ENCODE measurements at regions not wholly inside any gene's neighbourhood (a gene's known extent, or its start where the extent isn't known, plus 50 kb on each side); places are given as distances from the start of the nearest gene placed in this dataset.
"Not testable (repeated sequence)": the region's sequence is repeated elsewhere in the genome, so short reads cannot be mapped to it uniquely, and the experiment has no call there.

DNA sequence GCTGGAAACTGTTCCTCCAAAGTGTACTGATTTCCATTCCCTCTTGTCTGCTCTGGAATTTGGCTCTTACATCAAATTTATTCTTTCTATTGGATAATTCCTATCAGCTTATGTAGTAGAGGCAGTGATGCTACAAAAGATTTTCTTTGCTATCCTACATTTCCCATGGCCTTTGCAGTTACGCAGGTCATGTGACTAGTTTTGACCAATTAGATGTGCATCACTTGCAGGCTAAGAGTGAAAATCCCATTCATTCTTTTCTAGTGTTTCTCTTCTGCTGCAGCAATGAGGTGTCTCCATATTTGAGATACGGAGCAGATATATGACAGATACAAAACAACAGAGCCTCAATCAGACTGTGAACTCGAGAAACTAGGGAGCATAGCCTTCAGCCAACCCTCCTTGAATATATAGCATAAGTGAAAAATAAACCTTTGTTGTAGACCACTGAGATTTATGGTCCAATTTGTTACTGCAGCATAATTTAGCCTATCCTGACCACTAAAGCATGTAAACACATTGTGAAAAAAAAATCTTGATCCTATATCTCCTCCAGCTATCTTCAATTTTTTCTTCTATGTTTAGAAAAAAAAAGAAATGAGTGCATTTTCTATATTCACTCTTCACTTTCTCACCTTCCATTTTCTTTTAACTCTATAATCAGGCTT, 102.0 kb downstream of the HNMT start:
- WGBS, 2 donors, result 92 to 95% methylated on average over 3 of the region's 3 CpGs
- Histone ChIP-seq H3K4me3 (no peak overlapping the region), H3K4me1 (no peaks in the 10 kb centered on the region), H3K27me3 (no peaks in the 10 kb centered on the region), H3K36me3 (no peaks in the 10 kb centered on the region), H3K9me3 (no peaks in the 10 kb centered on the region), H3K27ac (no peak overlapping the region)
- intact Hi-C loops (cut with DNase I), result no loop called here
- TF ChIP-seq, protein P1, sequence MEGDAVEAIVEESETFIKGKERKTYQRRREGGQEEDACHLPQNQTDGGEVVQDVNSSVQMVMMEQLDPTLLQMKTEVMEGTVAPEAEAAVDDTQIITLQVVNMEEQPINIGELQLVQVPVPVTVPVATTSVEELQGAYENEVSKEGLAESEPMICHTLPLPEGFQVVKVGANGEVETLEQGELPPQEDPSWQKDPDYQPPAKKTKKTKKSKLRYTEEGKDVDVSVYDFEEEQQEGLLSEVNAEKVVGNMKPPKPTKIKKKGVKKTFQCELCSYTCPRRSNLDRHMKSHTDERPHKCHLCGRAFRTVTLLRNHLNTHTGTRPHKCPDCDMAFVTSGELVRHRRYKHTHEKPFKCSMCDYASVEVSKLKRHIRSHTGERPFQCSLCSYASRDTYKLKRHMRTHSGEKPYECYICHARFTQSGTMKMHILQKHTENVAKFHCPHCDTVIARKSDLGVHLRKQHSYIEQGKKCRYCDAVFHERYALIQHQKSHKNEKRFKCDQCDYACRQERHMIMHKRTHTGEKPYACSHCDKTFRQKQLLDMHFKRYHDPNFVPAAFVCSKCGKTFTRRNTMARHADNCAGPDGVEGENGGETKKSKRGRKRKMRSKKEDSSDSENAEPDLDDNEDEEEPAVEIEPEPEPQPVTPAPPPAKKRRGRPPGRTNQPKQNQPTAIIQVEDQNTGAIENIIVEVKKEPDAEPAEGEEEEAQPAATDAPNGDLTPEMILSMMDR (IDR thresholded peaks at IDR 0.05), result no peak
- TF ChIP-seq POLR2AphosphoS5 (IDR thresholded peaks at IDR 0.05), result no peak
- no peak for TF ChIP-seq POLR2A (IDR thresholded peaks at IDR 0.05)
- TF ChIP-seq EP300 (IDR thresholded peaks at IDR 0.05), result no peak
- DNase-seq, result no peak

DNA sequence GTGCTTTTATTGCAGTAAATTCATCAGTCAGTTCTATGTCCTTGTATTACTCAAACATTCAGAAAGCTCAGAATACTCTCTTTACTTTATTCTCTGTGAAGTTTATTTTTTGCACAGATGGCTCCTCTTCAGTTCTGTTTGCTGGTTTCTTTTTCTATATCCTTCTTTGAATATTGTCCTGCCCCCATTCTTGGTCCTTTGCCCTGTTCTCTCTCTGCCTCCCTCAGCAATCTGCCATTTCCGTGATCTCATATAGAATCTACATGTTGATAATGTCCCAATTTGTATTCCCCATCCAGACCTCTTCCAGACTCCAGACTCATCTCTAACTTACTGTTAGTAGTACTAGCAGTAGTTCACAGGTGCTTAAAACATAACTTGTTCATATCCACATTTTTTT, 102.6 kb downstream of the HNMT start:
- TF ChIP-seq POLR2A (IDR thresholded peaks at IDR 0.05) (no peak), EP300 (IDR thresholded peaks at IDR 0.05) (no peak), POLR2AphosphoS5 (IDR thresholded peaks at IDR 0.05) (no peak)
- TF ChIP-seq, protein P1 (IDR thresholded peaks at IDR 0.05), result no peak
- Histone ChIP-seq H3K4me1 (no peaks in the 10 kb centered on the region), H3K27ac (no peak overlapping the region), H3K36me3 (no peaks in the 10 kb centered on the region), H3K4me3 (no peak overlapping the region), H3K9me3 (no peaks in the 10 kb centered on the region), H3K27me3 (no peaks in the 10 kb centered on the region)
- no peak for DNase-seq
- WGBS, 2 donors, result 89 to 91% methylated on average over 1 of the region's 1 CpG
- intact Hi-C loops (cut with DNase I), result no loop called here

- DNase-seq; H3K36me3 ChIP-seq; H3K27me3 ChIP-seq; H3K4me1 ChIP-seq; intact Hi-C loops (cut with DNase I); H3K9me3 ChIP-seq; H3K4me3 ChIP-seq; H3K27ac ChIP-seq: not testable (repeated sequence)
- 84 to 95% methylated on average over 2 of the region's 2 CpGs for WGBS, 2 donors
These were observed 104.4 kb downstream of the HNMT start for GRCh38 chr2:138068669-138069068.

GRCh38 chr2:138071042-138071719, 106.9 kb downstream of the HNMT start:
- 86 to 88% methylated on average over 7 of the region's 7 CpGs for whole genome bisulfite sequencing, 2 donors
- intact Hi-C loops (cut with DNase I), result not testable (repeated sequence)

DNA sequence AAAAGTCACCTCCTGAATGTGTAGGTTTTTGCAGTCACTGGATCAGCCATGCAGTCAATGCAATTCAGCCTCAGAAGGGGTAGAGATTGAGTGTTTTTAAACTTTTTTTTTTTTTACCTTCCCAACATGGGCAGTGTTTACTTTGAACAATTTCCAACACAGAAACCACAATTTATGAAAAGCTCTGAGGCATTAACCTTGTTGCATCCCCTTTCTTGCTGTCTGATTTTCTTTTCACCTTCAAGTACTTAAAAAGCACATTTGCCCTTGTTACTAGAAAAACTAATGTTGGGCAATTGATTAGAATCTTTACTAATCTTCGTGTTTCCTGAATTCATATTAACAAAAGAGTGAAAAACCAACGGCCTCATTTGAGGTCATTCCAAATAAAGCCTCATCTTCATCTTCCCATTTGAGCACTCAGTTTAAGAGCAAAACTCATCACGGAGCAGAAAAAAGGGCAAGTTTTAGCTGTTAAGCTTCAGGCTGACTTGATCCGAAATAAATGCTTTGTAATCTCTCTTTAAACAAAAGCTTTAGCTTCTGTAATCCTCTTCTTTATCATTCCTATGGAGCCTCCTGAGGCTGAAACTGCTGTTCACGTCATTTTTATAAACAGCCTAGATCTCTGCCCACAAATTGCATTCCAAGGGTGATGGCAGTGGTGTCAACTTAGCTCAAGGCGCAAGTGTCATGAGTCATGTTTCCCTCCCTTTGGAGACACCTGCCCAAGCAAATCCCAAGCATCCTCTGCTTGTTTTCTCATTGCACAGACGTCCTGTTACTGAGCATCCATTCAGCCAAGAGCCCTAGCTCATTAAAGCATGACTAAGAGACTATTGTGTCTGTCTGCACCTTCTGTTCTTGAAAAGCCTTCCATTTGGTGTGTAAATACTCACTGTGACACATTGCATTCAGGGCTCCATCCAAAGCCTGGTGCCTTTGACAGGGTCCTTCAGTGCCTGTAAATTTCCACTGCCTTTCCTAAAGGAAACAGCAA, 107.7 kb downstream of the HNMT start:
- TF ChIP-seq POLR2A (IDR thresholded peaks at IDR 0.05) (no peak), POLR2AphosphoS5 (IDR thresholded peaks at IDR 0.05) (no peak), EP300 (IDR thresholded peaks at IDR 0.05) (no peak)
- TF ChIP-seq, protein P1 (IDR thresholded peaks at IDR 0.05), result no peak
- Histone ChIP-seq H3K27me3 (no peaks in the 10 kb centered on the region), H3K9me3 (no peaks in the 10 kb centered on the region), H3K27ac (no peak overlapping the region), H3K36me3 (no peaks in the 10 kb centered on the region), H3K4me3 (no peak overlapping the region), H3K4me1 (no peaks in the 10 kb centered on the region)
- DNase-seq, result no peak
- 70 to 76% methylated on average over 7 of the region's 7 CpGs for WGBS, 2 donors
- intact Hi-C loops (cut with DNase I), result no loop called here

More at GRCh38 chr2:138071042-138071719, 106.9 kb downstream of the HNMT start:
- H3K36me3 ChIP-seq, H3K27ac ChIP-seq, H3K27me3 ChIP-seq, H3K4me1 ChIP-seq, H3K9me3 ChIP-seq, DNase-seq, H3K4me3 ChIP-seq: not testable (repeated sequence)
